H1 (cell line): ENCODE measurements at regions not wholly inside any gene's neighbourhood (a gene's known extent, or its start where the extent isn't known, plus 50 kb on each side); places are given as distances from the start of the nearest gene placed in this dataset.

Source experiments
- CTCF ChIA-PET: fragments of 300-600 bp; sonication (Branson Sonifier 250); formaldehyde crosslinking; loops from one replicate; lab custom pipeline; 2021; ENCODE audit not compliant: partially characterized antibody; lab: Charles Lee
- POLR2A ChIA-PET: fragments of 300-600 bp; sonication (Branson Sonifier 250); formaldehyde crosslinking; loops from one replicate; lab custom pipeline; 2021; ENCODE audit warnings: inconsistent platforms; ENCODE audit not compliant: partially characterized antibody; lab: Charles Lee
- DNase-seq, 2 experiments: peaks; one replicate each; pipeline versions ENCODE4 v3.0.0 to v3.0.0-alpha.2; 2010 to 2022; ENCODE audit warnings: low spot score in 2 of 2, low read depth in 1 of 2, mixed read lengths in 1 of 2
- FAIRE-seq: peaks from 2 replicates; lab custom pipeline; 2011; peaks lifted over from hg19 to GRCh38; lab: Jason Lieb, UNC
- H2AFZ ChIP-seq: 2 replicates; pipeline ENCODE4 v1.8.1; 2012; ENCODE audit warnings: low read length, inconsistent platforms
- H2AK5ac ChIP-seq: 2 replicates; pipeline ENCODE4 v1.6.1; 2013; ENCODE audit warnings: low read depth, low read length
- H2BK120ac ChIP-seq: replicated peaks from 2 replicates; pipeline ENCODE3; 2013; ENCODE audit warnings: low read depth, low read length, inconsistent platforms
- H2BK12ac ChIP-seq: 2 replicates; pipeline ENCODE4 v1.6.1; 2013; ENCODE audit warnings: low read depth, low read length
- H2BK15ac ChIP-seq: 2 replicates; pipeline ENCODE4 v1.6.1; 2013; ENCODE audit warnings: low read length
- H2BK20ac ChIP-seq: 2 replicates; pipeline ENCODE4 v1.6.1; 2013; ENCODE audit warnings: low read length
- H2BK5ac ChIP-seq: 2 replicates; pipeline ENCODE4 v1.6.1; 2013; ENCODE audit warnings: low read depth, low read length
- H3K14ac ChIP-seq: 2 replicates; pipeline ENCODE4 v1.6.1; 2013; ENCODE audit warnings: inconsistent platforms; ENCODE audit not compliant: insufficient read length
- H3K18ac ChIP-seq: 2 replicates; pipeline ENCODE4 v1.6.1; 2013; ENCODE audit warnings: low read length; ENCODE audit errors: extremely low read depth
- H3K23ac ChIP-seq: 2 replicates; pipeline ENCODE4 v1.6.1; 2013; ENCODE audit warnings: inconsistent platforms; ENCODE audit not compliant: insufficient read length
- H3K23me2 ChIP-seq: 2 replicates; pipeline ENCODE4 v1.6.1; 2013; ENCODE audit warnings: low read depth, low read length
- H3K27ac ChIP-seq: 2 replicates; pipeline ENCODE4 v1.6.1; 2011; ENCODE audit warnings: low read depth, low read length, inconsistent platforms
- H3K27me3 ChIP-seq, 4 experiments: replicated peaks in 1 of 4; 1 replicate in 1 of 4; 2 replicates in 3 of 4; pipeline versions ENCODE4 v1.6.1 to v1.8.1; 2011 to 2013; ENCODE audit warnings: low read length in 3 of 4, mild to moderate bottlenecking in 3 of 4, inconsistent platforms in 2 of 4, mixed read lengths in 2 of 4, moderate library complexity in 1 of 4; ENCODE audit not compliant: control insufficient read depth in 3 of 4, insufficient read depth in 3 of 4; ENCODE audit errors: extremely low read depth in 1 of 4
- H3K36me3 ChIP-seq, 4 experiments: 2 replicates each; pipeline versions ENCODE4 v1.6.1 to v1.8.1; 2011 to 2013; ENCODE audit warnings: mild to moderate bottlenecking in 4 of 4, low read length in 3 of 4, moderate library complexity in 2 of 4, control low read depth in 1 of 4, inconsistent platforms in 1 of 4; ENCODE audit not compliant: insufficient read depth in 4 of 4, control insufficient read depth in 2 of 4
- H3K4ac ChIP-seq: replicated peaks from 2 replicates; pipeline ENCODE3; 2013; ENCODE audit warnings: low read length, low read depth, mixed read lengths, inconsistent platforms; ENCODE audit not compliant: insufficient read length
- H3K4me1 ChIP-seq, 4 experiments: replicated peaks in 1 of 4; 1 replicate in 1 of 4; 2 replicates in 3 of 4; pipeline versions ENCODE4 v1.6.1 to v1.8.1; 2011 to 2013; ENCODE audit warnings: low read length in 3 of 4, inconsistent platforms in 2 of 4, mixed read lengths in 1 of 4; ENCODE audit not compliant: insufficient read depth in 4 of 4, control insufficient read depth in 3 of 4
- H3K4me2 ChIP-seq, 2 experiments: 2 replicates each; pipeline versions ENCODE4 v1.6.1 to v1.8.1; 2011 to 2013; ENCODE audit warnings: low read depth in 2 of 2, low read length in 2 of 2, control low read depth in 1 of 2, inconsistent platforms in 1 of 2, mild to moderate bottlenecking in 1 of 2; ENCODE audit not compliant: insufficient read depth in 1 of 2
- H3K4me3 ChIP-seq, 4 experiments: fragments of 200-600, 300-600 bp in 1 of 4; sonication (generic), shearing (Covaris generic), sonication (Bioruptor Twin) in 1 of 4; 2 replicates each; pipeline versions ENCODE4 v1.5.1 to v1.8.1; 2011 to 2016; ENCODE audit warnings: low read length in 4 of 4, low read depth in 3 of 4, control low read depth in 2 of 4, inconsistent platforms in 2 of 4, mild to moderate bottlenecking in 2 of 4, mixed read lengths in 1 of 4, moderate library complexity in 1 of 4; ENCODE audit not compliant: insufficient read depth in 2 of 4; ENCODE audit errors: extremely low read depth in 1 of 4
- H3K56ac ChIP-seq: replicated peaks from 2 replicates; pipeline ENCODE3; 2013; ENCODE audit warnings: low read depth, mild to moderate bottlenecking, mixed read lengths, low read length, inconsistent platforms; ENCODE audit not compliant: insufficient read length
- H3K79me1 ChIP-seq: 2 replicates; pipeline ENCODE4 v1.6.1; 2013; ENCODE audit warnings: low read depth, low read length, control low read depth
- H3K79me2 ChIP-seq, 2 experiments: 2 replicates each; pipeline versions ENCODE4 v1.6.1 to v1.8.1; 2012 to 2013; ENCODE audit warnings: low read length in 2 of 2, mild to moderate bottlenecking in 2 of 2, inconsistent platforms in 1 of 2; ENCODE audit not compliant: insufficient read depth in 2 of 2, control insufficient read depth in 1 of 2
- H3K9ac ChIP-seq, 4 experiments: replicated peaks in 1 of 4; 1 replicate in 1 of 4; 2 replicates in 3 of 4; pipeline versions ENCODE4 v1.6.1 to v1.8.1; 2011 to 2013; ENCODE audit warnings: low read depth in 3 of 4, low read length in 3 of 4, control low read depth in 2 of 4, mild to moderate bottlenecking in 2 of 4, moderate library complexity in 2 of 4, inconsistent platforms in 1 of 4; ENCODE audit errors: extremely low read depth in 1 of 4
- H3K9me3 ChIP-seq, 2 experiments: 2 replicates each; pipeline versions ENCODE4 v1.6.1 to v1.8.1; 2012 to 2013; ENCODE audit warnings: mild to moderate bottlenecking in 2 of 2, moderate library complexity in 2 of 2, control low read depth in 1 of 2, inconsistent platforms in 1 of 2, low read depth in 1 of 2, low read length in 1 of 2, mixed read lengths in 1 of 2; ENCODE audit not compliant: insufficient read depth in 2 of 2
- H4K20me1 ChIP-seq, 2 experiments: replicated peaks in 1 of 2; 2 replicates each; pipeline versions ENCODE3 to v1.8.1; 2011 to 2013; ENCODE audit warnings: inconsistent platforms in 2 of 2, low read length in 2 of 2, mild to moderate bottlenecking in 1 of 2; ENCODE audit not compliant: insufficient read depth in 2 of 2, control insufficient read depth in 1 of 2
- H4K5ac ChIP-seq: 2 replicates; pipeline ENCODE4 v1.6.1; 2013; ENCODE audit warnings: low read length, low read depth, mixed read lengths, inconsistent platforms; ENCODE audit not compliant: insufficient read length
- H4K8ac ChIP-seq: 2 replicates; pipeline ENCODE4 v1.8.0; 2013; ENCODE audit warnings: mild to moderate bottlenecking, moderate library complexity, low read length, inconsistent platforms; ENCODE audit not compliant: insufficient read depth; ENCODE audit errors: extremely low read depth
- H4K91ac ChIP-seq: replicated peaks from 2 replicates; pipeline ENCODE3; 2013; ENCODE audit warnings: low read length, mixed read lengths, inconsistent platforms; ENCODE audit not compliant: insufficient read length
- CHD2 ChIP-seq: IDR thresholded peaks from 2 replicates; pipeline ENCODE4 v1.6.1; 2012; ENCODE audit warnings: low read length, improper control_type of control experiment
- FOSL1 ChIP-seq: IDR thresholded peaks from 2 replicates; pipeline ENCODE4 v1.6.1; 2011; ENCODE audit warnings: mild to moderate bottlenecking, low read depth, low read length, moderate library complexity; ENCODE audit not compliant: insufficient read depth
- NANOG ChIP-seq: IDR thresholded peaks from 2 replicates; pipeline ENCODE4 v1.6.1; 2011; ENCODE audit warnings: low read length, low read depth, mild to moderate bottlenecking, inconsistent platforms; ENCODE audit not compliant: insufficient read depth, poor library complexity, severe bottlenecking
- TEAD4 ChIP-seq: IDR thresholded peaks from 2 replicates; pipeline ENCODE4 v1.6.1; 2012; ENCODE audit warnings: low read depth, low read length, inconsistent platforms, mixed read lengths
- WGBS, 2 experiments: shearing (Covaris generic) in 1 of 2; methylation state at CpG; one replicate each; pipeline versions ENCODE4 v1.1.6 to v1.1.7; 2013 to 2015; ENCODE audit warnings: low lambda C conversion rate in 2 of 2, mixed read lengths in 2 of 2, inconsistent platforms in 1 of 2, low coverage in 1 of 2, missing lambda C conversion rate in 1 of 2; ENCODE audit not compliant: insufficient replicate concordance in 2 of 2, insufficient coverage in 1 of 2, insufficient read length in 1 of 2; ENCODE audit errors: extremely low coverage in 1 of 2, missing lambda C conversion rate in 1 of 2; 5-methylcytosine and 5-hydroxymethylcytosine counted together

- H3K27me3 ChIP-seq = no peaks in the 10 kb centered on the region
- H4K91ac ChIP-seq = no peak overlapping the region
- no peak overlapping the region for H2BK20ac ChIP-seq
- no peaks in the 10 kb centered on the region; a peak in 1 of 8 replicates for H3K36me3 ChIP-seq
- no peak overlapping the region for H2BK120ac ChIP-seq
- H3K79me1 ChIP-seq = no peaks in the 10 kb centered on the region
- no peak overlapping the region for H2BK12ac ChIP-seq
- DNase-seq = no peak
- no peak overlapping the region for H3K9ac ChIP-seq
- no peak overlapping the region for H4K8ac ChIP-seq
- H3K79me2 ChIP-seq = no peaks in the 10 kb centered on the region
- H2BK5ac ChIP-seq = no peak overlapping the region
- H3K23me2 ChIP-seq = no peaks in the 10 kb centered on the region
- ChIA-PET POLR2A (no interaction called here), CTCF (interaction anchor here (0.7 kb wide), 1 partner anchor 486 kb away, joined by 3 read pairs; no protein-coding TSS in a partner anchor)
- H3K9me3 ChIP-seq = peaks cover 3 to 9% of the 10 kb centered on the region in 2 experiments; a peak in 2 of 4 replicates
- WGBS, 2 experiments = 94% methylated on average over 8 of the region's 8 CpGs; no CpG with 5 or more reads in 1 of the 2 experiments
- H3K14ac ChIP-seq = no peak overlapping the region
- H3K23ac ChIP-seq = no peak overlapping the region
- H4K20me1 ChIP-seq = no peaks in the 10 kb centered on the region
- H4K5ac ChIP-seq = no peak overlapping the region
- no peak overlapping the region for H2BK15ac ChIP-seq
- no peak overlapping the region for H3K18ac ChIP-seq
- no peak overlapping the region for H2AFZ ChIP-seq
- H3K4ac ChIP-seq = no peak overlapping the region
- H3K27ac ChIP-seq = no peak overlapping the region
- H3K4me1 ChIP-seq = no peaks in the 10 kb centered on the region
- H2AK5ac ChIP-seq = no peak overlapping the region
- FAIRE-seq = no peak
- TF ChIP-seq TEAD4 = no peak
- no peak for TF ChIP-seq FOSL1
- no peak for TF ChIP-seq CHD2
- no peak for TF ChIP-seq NANOG
- H3K56ac ChIP-seq = no peak overlapping the region
- no peak overlapping the region for H3K4me3 ChIP-seq
- H3K4me2 ChIP-seq = no peak overlapping the region
Observed at GRCh38 chr12:5309654-5310053, 122.3 kb upstream of the NTF3 start.
